ENCODE measurements at regions not wholly inside any gene's neighbourhood (a gene's known extent, or its start where the extent isn't known, plus 50 kb on each side); places are given as distances from the start of the nearest gene placed in this dataset.

DNA sequence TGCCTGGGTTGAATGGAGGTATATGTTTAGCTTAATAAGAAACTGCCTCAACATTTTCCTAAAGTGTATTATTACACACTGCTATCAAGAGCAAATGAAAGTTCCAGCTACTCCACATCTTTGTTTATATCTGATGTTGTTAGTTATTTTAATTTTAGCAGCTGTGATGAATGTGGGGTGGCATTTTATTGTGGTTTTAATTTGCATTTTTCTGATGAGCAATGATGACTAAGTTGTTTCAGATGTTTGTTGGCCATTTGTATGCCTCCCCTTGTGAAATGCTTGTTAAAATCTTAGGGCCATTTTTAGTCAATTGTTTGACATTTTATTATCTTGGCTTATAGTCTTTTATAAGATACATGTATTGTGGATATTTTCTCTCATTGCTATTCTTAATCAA lies 260.4 kb upstream of the SLCO3A1 start:
- no peak overlapping the region for H2AFZ ChIP-seq (ENCODE audit: low read depth)
- H3K27me3 ChIP-seq (ENCODE audit: insufficient read depth), result no peaks in the 10 kb centered on the region
- H3K4me2 ChIP-seq, result no peak overlapping the region
- no peaks in the 10 kb centered on the region for H3K4me1 ChIP-seq (ENCODE audit: control insufficient read depth in 1 of 2, insufficient read depth in 2 of 2, low read depth in 1 of 2, low read length in 1 of 2)
- no peaks in the 10 kb centered on the region for H4K20me1 ChIP-seq (ENCODE audit: insufficient read depth)
- POLR2A ChIA-PET, result no interaction called here
- no peaks in the 10 kb centered on the region for H3K9me2 ChIP-seq
- no peak overlapping the region for H3K4me3 ChIP-seq (ENCODE audit: low read depth in 2 of 2, low read length in 1 of 2)
- H3F3A ChIP-seq (replicated peaks; ENCODE audit: insufficient read depth), result no peaks in the 10 kb centered on the region
- H3K27ac ChIP-seq (ENCODE audit: low read depth in 2 of 2, low read length in 1 of 2), result no peak overlapping the region
- no peak overlapping the region for H3K9ac ChIP-seq
- H3K36me3 ChIP-seq (replicated peaks in 1 of 2; ENCODE audit: control insufficient read depth in 1 of 2, insufficient read depth in 2 of 2, low read length in 1 of 2), result no peaks in the 10 kb centered on the region
- H3K79me2 ChIP-seq (ENCODE audit: insufficient read depth), result no peaks in the 10 kb centered on the region
- H3K9me3 ChIP-seq, result no peaks in the 10 kb centered on the region
- no peak for TF ChIP-seq GABPA (IDR thresholded peaks at IDR 0.05; ENCODE audit: low read depth)
- no peak for TF ChIP-seq MXI1 (IDR thresholded peaks at IDR 0.05; ENCODE audit: low read depth, low read length)
- no peak for TF ChIP-seq NRF1 (IDR thresholded peaks at IDR 0.05; ENCODE audit: low read depth, low read length)
- TF ChIP-seq, protein P1, sequence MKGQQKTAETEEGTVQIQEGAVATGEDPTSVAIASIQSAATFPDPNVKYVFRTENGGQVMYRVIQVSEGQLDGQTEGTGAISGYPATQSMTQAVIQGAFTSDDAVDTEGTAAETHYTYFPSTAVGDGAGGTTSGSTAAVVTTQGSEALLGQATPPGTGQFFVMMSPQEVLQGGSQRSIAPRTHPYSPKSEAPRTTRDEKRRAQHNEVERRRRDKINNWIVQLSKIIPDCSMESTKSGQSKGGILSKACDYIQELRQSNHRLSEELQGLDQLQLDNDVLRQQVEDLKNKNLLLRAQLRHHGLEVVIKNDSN (IDR thresholded peaks at IDR 0.05; ENCODE audit: borderline replicate concordance, low read depth), result no peak
- CTCF ChIA-PET, result interaction anchor here (0.7 to 1.0 kb wide), 2 partner anchors 13 to 1499 kb away, joined by 3 to 4 read pairs; no protein-coding TSS in a partner anchor
- no peak for DNase-seq

DNA sequence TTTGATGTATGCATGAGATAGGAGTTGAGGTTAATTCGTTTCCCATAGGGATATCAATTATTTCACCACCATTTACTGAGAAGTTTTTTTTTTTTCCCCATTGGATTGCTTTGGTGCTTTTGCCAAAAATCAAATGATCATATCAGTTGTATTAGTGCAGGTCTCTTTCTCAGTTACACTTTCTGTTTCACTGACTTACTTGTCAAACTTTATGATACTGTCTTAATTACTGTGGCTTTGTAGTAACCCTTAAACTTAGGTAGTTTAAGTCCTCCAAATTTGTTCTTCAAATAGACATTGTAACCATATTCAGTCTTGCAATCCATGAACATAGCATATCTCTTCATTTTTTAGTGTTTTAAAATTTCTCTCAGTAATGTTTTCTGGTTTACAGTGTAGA lies 259.9 kb upstream of the SLCO3A1 start:
- ChIA-PET CTCF (no interaction called here), POLR2A (no interaction called here)
- TF ChIP-seq NRF1 (IDR thresholded peaks at IDR 0.05; ENCODE audit: low read depth, low read length) (no peak), MXI1 (IDR thresholded peaks at IDR 0.05; ENCODE audit: low read depth, low read length) (no peak), FOXJ3 (CRISPR knock-in tag; IDR thresholded peaks at IDR 0.05) (no peak)
- TF ChIP-seq, protein P2, sequence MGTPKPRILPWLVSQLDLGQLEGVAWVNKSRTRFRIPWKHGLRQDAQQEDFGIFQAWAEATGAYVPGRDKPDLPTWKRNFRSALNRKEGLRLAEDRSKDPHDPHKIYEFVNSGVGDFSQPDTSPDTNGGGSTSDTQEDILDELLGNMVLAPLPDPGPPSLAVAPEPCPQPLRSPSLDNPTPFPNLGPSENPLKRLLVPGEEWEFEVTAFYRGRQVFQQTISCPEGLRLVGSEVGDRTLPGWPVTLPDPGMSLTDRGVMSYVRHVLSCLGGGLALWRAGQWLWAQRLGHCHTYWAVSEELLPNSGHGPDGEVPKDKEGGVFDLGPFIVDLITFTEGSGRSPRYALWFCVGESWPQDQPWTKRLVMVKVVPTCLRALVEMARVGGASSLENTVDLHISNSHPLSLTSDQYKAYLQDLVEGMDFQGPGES (IDR thresholded peaks at IDR 0.05; ENCODE audit: low read depth, low read length), result no peak
- H3K9me2 ChIP-seq, result no peaks in the 10 kb centered on the region
- H3K79me2 ChIP-seq (ENCODE audit: insufficient read depth), result no peaks in the 10 kb centered on the region
- H3K4me2 ChIP-seq, result no peak overlapping the region
- no peak overlapping the region for H3K4me3 ChIP-seq (ENCODE audit: low read depth in 2 of 2, low read length in 1 of 2)
- H3K4me1 ChIP-seq (ENCODE audit: control insufficient read depth in 1 of 2, insufficient read depth in 2 of 2, low read depth in 1 of 2, low read length in 1 of 2), result no peaks in the 10 kb centered on the region
- no peak overlapping the region for H3K9ac ChIP-seq
- H4K20me1 ChIP-seq (ENCODE audit: insufficient read depth), result no peaks in the 10 kb centered on the region
- no peaks in the 10 kb centered on the region for H3K9me3 ChIP-seq
- WGBS (ENCODE audit: low lambda C conversion rate), result 13% methylated on average over 1 of the region's 1 CpG
- no peak overlapping the region for H2AFZ ChIP-seq (ENCODE audit: low read depth)
- no peaks in the 10 kb centered on the region for H3F3A ChIP-seq (replicated peaks; ENCODE audit: insufficient read depth)
- no peaks in the 10 kb centered on the region for H3K36me3 ChIP-seq (replicated peaks in 1 of 2; ENCODE audit: control insufficient read depth in 1 of 2, insufficient read depth in 2 of 2, low read length in 1 of 2)
- no peak for DNase-seq
- H3K27me3 ChIP-seq (ENCODE audit: insufficient read depth), result no peaks in the 10 kb centered on the region
- no peak overlapping the region for H3K27ac ChIP-seq (ENCODE audit: low read depth in 2 of 2, low read length in 1 of 2)

DNA sequence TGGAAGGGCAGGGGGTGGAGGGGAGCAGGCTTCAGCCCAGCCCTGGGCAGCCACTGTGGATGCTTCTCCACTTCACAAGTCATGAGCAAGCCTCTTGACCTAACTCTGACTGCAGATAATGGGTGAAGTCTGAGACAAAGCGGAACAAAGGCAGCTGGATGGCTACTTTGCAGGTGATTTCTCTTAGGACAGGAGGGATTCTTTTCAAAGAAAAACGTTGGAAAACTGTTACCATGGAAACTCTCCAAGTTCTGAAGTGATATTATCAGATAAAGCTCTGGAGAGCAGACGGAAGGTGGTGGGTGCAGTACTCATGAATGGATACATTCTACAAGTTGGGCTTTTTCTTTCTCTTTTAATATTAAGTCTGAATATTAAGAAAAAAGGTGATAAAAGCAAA lies 254.2 kb upstream of the SLCO3A1 start:
- Histone ChIP-seq H3F3A (replicated peaks; ENCODE audit: insufficient read depth) (no peaks in the 10 kb centered on the region), H3K79me2 (ENCODE audit: insufficient read depth) (no peaks in the 10 kb centered on the region), H3K9me3 (no peaks in the 10 kb centered on the region), H2AFZ (ENCODE audit: low read depth) (no peak overlapping the region), H3K4me1 (ENCODE audit: control insufficient read depth in 1 of 2, insufficient read depth in 2 of 2, low read depth in 1 of 2, low read length in 1 of 2) (peaks cover 0 to 3% of the 10 kb centered on the region in 2 experiments; a peak in 1 of 4 replicates), H3K9me2 (no peaks in the 10 kb centered on the region), H4K20me1 (ENCODE audit: insufficient read depth) (no peaks in the 10 kb centered on the region), H3K4me3 (ENCODE audit: low read depth in 2 of 2, low read length in 1 of 2) (no peak overlapping the region), H3K36me3 (replicated peaks in 1 of 2; ENCODE audit: control insufficient read depth in 1 of 2, insufficient read depth in 2 of 2, low read length in 1 of 2) (no peaks in the 10 kb centered on the region), H3K27ac (ENCODE audit: low read depth in 2 of 2, low read length in 1 of 2) (no peak overlapping the region), H3K9ac (no peak overlapping the region), H3K4me2 (no peak overlapping the region), H3K27me3 (ENCODE audit: insufficient read depth) (no peaks in the 10 kb centered on the region)
- ChIA-PET POLR2A (no interaction called here), CTCF (interaction anchor here (1.4 kb wide), 1 partner anchor 20 kb away, joined by 4 read pairs; no protein-coding TSS in a partner anchor)
- no peak for DNase-seq
- 25% methylated on average over 3 of the region's 3 CpGs for WGBS (ENCODE audit: low lambda C conversion rate)
- no peak for TF ChIP-seq EZH2phosphoT487 (IDR thresholded peaks at IDR 0.05; ENCODE audit: borderline replicate concordance, low read depth)
- TF ChIP-seq SIN3A (IDR thresholded peaks at IDR 0.05; ENCODE audit: borderline replicate concordance, low read depth, low read length), result no peak
- no peak for TF ChIP-seq RCOR1 (IDR thresholded peaks at IDR 0.05; ENCODE audit: low read length)
- TF ChIP-seq FOSL2 (IDR thresholded peaks at IDR 0.05; ENCODE audit: borderline replicate concordance, low read depth), result no peak
- TF ChIP-seq GABPA (IDR thresholded peaks at IDR 0.05; ENCODE audit: low read depth), result no peak
- TF ChIP-seq, protein P1 (IDR thresholded peaks at IDR 0.05; ENCODE audit: borderline replicate concordance, low read depth), result no peak
- TF ChIP-seq ELF1 (IDR thresholded peaks at IDR 0.05), result no peak
- no peak for TF ChIP-seq FOXJ3 (CRISPR knock-in tag; IDR thresholded peaks at IDR 0.05)
- TF ChIP-seq NRF1 (IDR thresholded peaks at IDR 0.05; ENCODE audit: low read depth, low read length), result no peak
- TF ChIP-seq, protein P3, sequence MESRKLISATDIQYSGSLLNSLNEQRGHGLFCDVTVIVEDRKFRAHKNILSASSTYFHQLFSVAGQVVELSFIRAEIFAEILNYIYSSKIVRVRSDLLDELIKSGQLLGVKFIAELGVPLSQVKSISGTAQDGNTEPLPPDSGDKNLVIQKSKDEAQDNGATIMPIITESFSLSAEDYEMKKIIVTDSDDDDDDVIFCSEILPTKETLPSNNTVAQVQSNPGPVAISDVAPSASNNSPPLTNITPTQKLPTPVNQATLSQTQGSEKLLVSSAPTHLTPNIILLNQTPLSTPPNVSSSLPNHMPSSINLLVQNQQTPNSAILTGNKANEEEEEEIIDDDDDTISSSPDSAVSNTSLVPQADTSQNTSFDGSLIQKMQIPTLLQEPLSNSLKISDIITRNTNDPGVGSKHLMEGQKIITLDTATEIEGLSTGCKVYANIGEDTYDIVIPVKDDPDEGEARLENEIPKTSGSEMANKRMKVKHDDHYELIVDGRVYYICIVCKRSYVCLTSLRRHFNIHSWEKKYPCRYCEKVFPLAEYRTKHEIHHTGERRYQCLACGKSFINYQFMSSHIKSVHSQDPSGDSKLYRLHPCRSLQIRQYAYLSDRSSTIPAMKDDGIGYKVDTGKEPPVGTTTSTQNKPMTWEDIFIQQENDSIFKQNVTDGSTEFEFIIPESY (IDR thresholded peaks at IDR 0.05; ENCODE audit: borderline replicate concordance, low read depth), result no peak
- TF ChIP-seq TEAD4 (IDR thresholded peaks at IDR 0.05; ENCODE audit: borderline replicate concordance, insufficient read depth), result no peak
- TF ChIP-seq TCF12 (IDR thresholded peaks at IDR 0.05), result no peak
- TF ChIP-seq TAF1 (IDR thresholded peaks at IDR 0.05; ENCODE audit: borderline replicate concordance, low read depth, low read length), result no peak
- TF ChIP-seq FOXM1 (IDR thresholded peaks at IDR 0.05; ENCODE audit: low read depth), result no peak
- no peak for TF ChIP-seq YY1 (IDR thresholded peaks at IDR 0.05; ENCODE audit: low read depth)
- TF ChIP-seq MEF2A (IDR thresholded peaks at IDR 0.05; ENCODE audit: borderline replicate concordance, low read depth), result no peak
- TF ChIP-seq RAD21 (IDR thresholded peaks at IDR 0.05; ENCODE audit: low read length), result no peak
